Neural cell (in vitro differentiated cells): ENCODE measurements at regions not wholly inside any gene's neighbourhood (a gene's known extent, or its start where the extent isn't known, plus 50 kb on each side); places are given as distances from the start of the nearest gene placed in this dataset.

ENCODE experiments used
- H2AFZ ChIP-seq: fragments of 200-600, 300-800 bp; sonication (generic), shearing (Covaris generic); 2 replicates; pipeline ENCODE4 v1.6.0; 2014; ENCODE audit warnings: low read depth, mild to moderate bottlenecking, antibody characterized with exemption, low read length, moderate library complexity
- H3F3A ChIP-seq: fragments of 200-600 bp; shearing (Covaris generic); 2 replicates; pipeline ENCODE4 v1.6.1; 2016; ENCODE audit warnings: mild to moderate bottlenecking, moderate library complexity, mixed read lengths, antibody characterized with exemption, low read length; ENCODE audit not compliant: insufficient read depth, poor library complexity, severe bottlenecking
- H3K27ac ChIP-seq: fragments of 200-600, 300-800 bp; sonication (generic), shearing (Covaris generic); 2 replicates; pipeline ENCODE4 v1.5.1; 2014; ENCODE audit warnings: mild to moderate bottlenecking, low read length, moderate library complexity
- H3K27me3 ChIP-seq: fragments of 300-800, 200-600 bp; sonication (generic), shearing (Covaris generic); 2 replicates; pipeline ENCODE4 v1.6.0; 2014; ENCODE audit warnings: mild to moderate bottlenecking, low read depth, low read length, moderate library complexity; ENCODE audit not compliant: insufficient read depth
- H3K36me3 ChIP-seq: fragments of 300-800, 200-600 bp; sonication (generic), shearing (Covaris generic); 2 replicates; pipeline ENCODE4 v1.5.1; 2014; ENCODE audit warnings: mild to moderate bottlenecking, antibody characterized with exemption, low read length, moderate library complexity; ENCODE audit not compliant: insufficient read depth
- H3K4me2 ChIP-seq: fragments of 300-800, 200-600 bp; sonication (generic), shearing (Covaris generic); 2 replicates; pipeline ENCODE4 v1.6.0; 2014; ENCODE audit warnings: mild to moderate bottlenecking, low read length
- H3K4me3 ChIP-seq: fragments of 300-800, 200-600 bp; sonication (generic), shearing (Covaris generic); 2 replicates; pipeline ENCODE4 v1.5.1; 2014; ENCODE audit warnings: mild to moderate bottlenecking, low read length, moderate library complexity
- H3K79me2 ChIP-seq: fragments of 200-600 bp; shearing (Covaris generic); replicated peaks from 2 replicates; pipeline ENCODE4 v1.6.0; 2014; ENCODE audit warnings: mild to moderate bottlenecking, low read length, moderate library complexity; ENCODE audit not compliant: insufficient read depth
- H3K9ac ChIP-seq: fragments of 300-800, 200-600 bp; sonication (generic), shearing (Covaris generic); 2 replicates; pipeline ENCODE4 v1.6.1; 2016; ENCODE audit warnings: mild to moderate bottlenecking, low read length, mixed read lengths
- H3K9me2 ChIP-seq: fragments of 200-600 bp; shearing (Covaris generic); 2 replicates; pipeline ENCODE4 v1.6.1; 2016; ENCODE audit warnings: mild to moderate bottlenecking, low read length, mixed read lengths; ENCODE audit not compliant: insufficient read depth
- H3K9me3 ChIP-seq: fragments of 200-600, 300-800 bp; sonication (generic), shearing (Covaris generic); 2 replicates; pipeline ENCODE4 v1.6.1; 2016; ENCODE audit warnings: mild to moderate bottlenecking, mixed run types, low read length, moderate library complexity, mixed read lengths
- H4K20me1 ChIP-seq: fragments of 200-600 bp; shearing (Covaris generic); 2 replicates; pipeline ENCODE4 v1.6.1; 2016; ENCODE audit warnings: mild to moderate bottlenecking, mixed run types; ENCODE audit not compliant: insufficient read depth
- CTCF ChIP-seq: fragments of 450-650 bp; IDR thresholded peaks from 2 replicates; pipeline ENCODE4 v1.5.1; 2014; ENCODE audit warnings: antibody characterized with exemption, mild to moderate bottlenecking, moderate library complexity; ENCODE audit not compliant: poor library complexity, severe bottlenecking
- EP300 ChIP-seq: fragments of 450-650 bp; conservative IDR thresholded peaks from 2 replicates; pipeline ENCODE4 v1.6.1; 2014; ENCODE audit warnings: antibody characterized with exemption, mild to moderate bottlenecking, moderate library complexity; ENCODE audit not compliant: poor library complexity, severe bottlenecking
- EZH2 ChIP-seq: fragments of 200-600, 300-800 bp; shearing (Covaris generic), sonication (generic); IDR thresholded peaks from 2 replicates; pipeline ENCODE4 v1.6.1; 2014; ENCODE audit warnings: antibody characterized with exemption, low read length, borderline replicate concordance, mild to moderate bottlenecking; ENCODE audit not compliant: insufficient read depth, poor library complexity, severe bottlenecking
- MXI1 ChIP-seq: fragments of 450-650 bp; conservative IDR thresholded peaks from 2 replicates; pipeline ENCODE4 v1.6.1; 2014; ENCODE audit warnings: antibody characterized with exemption, mild to moderate bottlenecking; ENCODE audit not compliant: poor library complexity, severe bottlenecking
- POLR2AphosphoS5 ChIP-seq: IDR thresholded peaks from 2 replicates; pipeline ENCODE4 v1.6.1; 2012
- RAD21 ChIP-seq: fragments of 450-650 bp; conservative IDR thresholded peaks from 2 replicates; pipeline ENCODE4 v1.6.1; 2014; ENCODE audit warnings: antibody characterized with exemption, mild to moderate bottlenecking, moderate library complexity
- REST ChIP-seq: IDR thresholded peaks from 2 replicates; pipeline ENCODE4 v1.6.1; 2012; ENCODE audit warnings: borderline replicate concordance
- SMC3 ChIP-seq: fragments of 450-650 bp; conservative IDR thresholded peaks from 2 replicates; pipeline ENCODE4 v1.6.1; 2014; ENCODE audit warnings: antibody characterized with exemption, mild to moderate bottlenecking, moderate library complexity; ENCODE audit not compliant: poor library complexity
- TAF1 ChIP-seq: IDR thresholded peaks from 2 replicates; pipeline ENCODE4 v1.6.1; 2012; ENCODE audit warnings: low read depth

- TF ChIP-seq REST: no peak
Observed at GRCh38 chr3:152204218-152204617, 64.5 kb upstream of the MBNL1 start (continued).

- H2AFZ ChIP-seq: no peak overlapping the region
- H3K4me2 ChIP-seq: no peak overlapping the region
Observed at GRCh38 chr3:152205097-152205593, 63.6 kb upstream of the MBNL1 start.

More at GRCh38 chr3:152205097-152205593, 63.6 kb upstream of the MBNL1 start:
- Histone ChIP-seq H4K20me1 (no peaks in the 10 kb centered on the region), H3K9me3 (no peaks in the 10 kb centered on the region), H3K79me2 (no peaks in the 10 kb centered on the region), H3K27me3 (no peaks in the 10 kb centered on the region), H3K9me2 (no peaks in the 10 kb centered on the region), H3K36me3 (no peaks in the 10 kb centered on the region), H3F3A (no peaks in the 10 kb centered on the region), H3K4me3 (no peak overlapping the region), H3K9ac (no peak overlapping the region), H3K27ac (no peak overlapping the region)
- no peak for TF ChIP-seq REST
- TF ChIP-seq TAF1: no peak
- no peak for TF ChIP-seq POLR2AphosphoS5
- TF ChIP-seq EP300: no peak
- TF ChIP-seq EZH2: no peak
- TF ChIP-seq RAD21: no peak
- no peak for TF ChIP-seq CTCF
- TF ChIP-seq MXI1: no peak
- no peak for TF ChIP-seq SMC3
